RWPE1 (cell line): ENCODE measurements at regions not wholly inside any gene's neighbourhood (a gene's known extent, or its start where the extent isn't known, plus 50 kb on each side); places are given as distances from the start of the nearest gene placed in this dataset.

Experiments
- CTCF ChIA-PET: fragments of 350-600 bp; sonication (Branson Sonifier 250); formaldehyde crosslinking; extraction: SDS; loops from one replicate; lab custom pipeline; 2021; lab: Yijun Ruan, JAX
- POLR2A ChIA-PET: fragments of 400-600 bp; formaldehyde crosslinking; extraction: SDS; loops from one replicate; lab custom pipeline; 2020; ENCODE audit warnings: antibody characterized with exemption; ENCODE audit not compliant: low non-redundant PET; lab: Yijun Ruan, JAX
- DNase-seq: peaks from one replicate; pipeline ENCODE4 v3.0.0; 2012; ENCODE audit warnings: low spot score
- H3K27ac ChIP-seq: fragments of 450-650 bp; 2 replicates; pipeline ENCODE4 v1.5.1; 2017
- TF ChIP-seq, protein P1 (sequence below): fragments of 450-650 bp; conservative IDR thresholded peaks from 2 replicates; pipeline ENCODE4 v1.5.1; 2017; ENCODE audit warnings: low read depth, mild to moderate bottlenecking

DNA sequence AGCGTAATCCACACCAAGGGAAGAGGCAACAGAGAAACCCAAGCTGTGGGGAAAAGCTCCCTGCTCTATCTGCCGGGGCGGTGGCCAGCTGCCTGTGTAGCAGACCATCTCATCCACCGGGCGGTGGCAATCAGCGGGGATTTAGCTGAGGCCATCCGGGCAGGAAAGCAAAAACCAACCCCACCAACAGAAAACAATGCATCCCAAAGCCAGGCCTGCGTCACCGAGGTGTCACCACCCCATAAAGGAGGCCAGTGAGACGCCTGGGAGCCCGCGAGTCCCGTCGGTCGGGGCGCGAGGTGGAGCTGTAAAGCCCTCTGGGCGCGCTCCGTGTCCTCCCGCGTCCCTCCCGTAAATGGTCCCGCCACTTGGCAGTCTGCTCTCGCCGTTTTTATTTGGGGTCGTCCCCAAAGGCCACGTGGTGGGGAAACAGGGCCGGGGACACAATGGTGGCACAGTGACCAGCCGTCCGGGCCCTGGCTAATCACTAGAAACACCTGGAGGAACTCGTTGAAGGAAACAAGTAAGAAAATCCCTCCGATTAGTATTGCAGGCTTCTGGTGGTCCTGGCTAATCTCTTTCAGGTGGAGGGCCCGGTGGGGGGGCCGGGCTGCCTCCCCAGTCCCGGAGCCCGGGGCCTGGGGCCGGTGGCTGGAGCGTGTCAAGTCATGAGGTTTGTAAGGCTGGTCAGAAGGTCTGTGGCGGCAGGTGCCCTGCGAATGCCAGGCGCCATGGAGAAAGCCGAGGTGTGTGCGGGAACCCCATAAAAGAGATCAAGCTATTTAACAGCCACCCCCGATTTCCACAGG is 94.7 kb upstream of the GSC start:
- DNase-seq: no peak
- no peak overlapping the region for H3K27ac ChIP-seq
- ChIA-PET POLR2A (interaction anchor here (0.5 kb wide), 1 partner anchor 53 kb away, joined by 3 read pairs; no protein-coding TSS in a partner anchor), CTCF (no interaction called here)
- TF ChIP-seq, protein P1, sequence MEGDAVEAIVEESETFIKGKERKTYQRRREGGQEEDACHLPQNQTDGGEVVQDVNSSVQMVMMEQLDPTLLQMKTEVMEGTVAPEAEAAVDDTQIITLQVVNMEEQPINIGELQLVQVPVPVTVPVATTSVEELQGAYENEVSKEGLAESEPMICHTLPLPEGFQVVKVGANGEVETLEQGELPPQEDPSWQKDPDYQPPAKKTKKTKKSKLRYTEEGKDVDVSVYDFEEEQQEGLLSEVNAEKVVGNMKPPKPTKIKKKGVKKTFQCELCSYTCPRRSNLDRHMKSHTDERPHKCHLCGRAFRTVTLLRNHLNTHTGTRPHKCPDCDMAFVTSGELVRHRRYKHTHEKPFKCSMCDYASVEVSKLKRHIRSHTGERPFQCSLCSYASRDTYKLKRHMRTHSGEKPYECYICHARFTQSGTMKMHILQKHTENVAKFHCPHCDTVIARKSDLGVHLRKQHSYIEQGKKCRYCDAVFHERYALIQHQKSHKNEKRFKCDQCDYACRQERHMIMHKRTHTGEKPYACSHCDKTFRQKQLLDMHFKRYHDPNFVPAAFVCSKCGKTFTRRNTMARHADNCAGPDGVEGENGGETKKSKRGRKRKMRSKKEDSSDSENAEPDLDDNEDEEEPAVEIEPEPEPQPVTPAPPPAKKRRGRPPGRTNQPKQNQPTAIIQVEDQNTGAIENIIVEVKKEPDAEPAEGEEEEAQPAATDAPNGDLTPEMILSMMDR: no peak

DNA sequence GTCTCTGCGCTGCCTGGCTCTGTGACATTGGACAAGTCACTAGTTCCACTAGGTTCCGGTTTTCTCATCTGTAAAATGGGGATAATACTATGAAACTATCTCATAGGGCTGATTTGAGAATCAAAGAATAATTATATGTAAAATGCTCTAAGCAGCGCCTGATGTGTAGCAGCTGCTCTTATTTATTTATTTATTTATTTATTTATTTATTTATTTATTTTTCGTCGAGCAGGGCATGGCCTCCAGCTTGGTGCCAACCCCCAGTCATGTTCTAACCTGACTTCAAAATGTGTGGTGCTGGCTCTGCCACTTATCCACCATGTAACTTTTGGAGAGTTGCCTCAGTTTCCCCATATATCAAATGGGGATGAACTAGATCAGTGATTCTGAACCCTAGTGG is 93.5 kb upstream of the GSC start:
- H3K27ac ChIP-seq: no peak overlapping the region
- POLR2A ChIA-PET: no interaction called here
- TF ChIP-seq, protein P1: no peak
- DNase-seq: no peak
- CTCF ChIA-PET: no interaction called here

GRCh38 chr14:94857950-94858349 is 88.0 kb upstream of the GSC start:
- TF ChIP-seq, protein P1: no peak
- CTCF ChIA-PET: no interaction called here

DNA sequence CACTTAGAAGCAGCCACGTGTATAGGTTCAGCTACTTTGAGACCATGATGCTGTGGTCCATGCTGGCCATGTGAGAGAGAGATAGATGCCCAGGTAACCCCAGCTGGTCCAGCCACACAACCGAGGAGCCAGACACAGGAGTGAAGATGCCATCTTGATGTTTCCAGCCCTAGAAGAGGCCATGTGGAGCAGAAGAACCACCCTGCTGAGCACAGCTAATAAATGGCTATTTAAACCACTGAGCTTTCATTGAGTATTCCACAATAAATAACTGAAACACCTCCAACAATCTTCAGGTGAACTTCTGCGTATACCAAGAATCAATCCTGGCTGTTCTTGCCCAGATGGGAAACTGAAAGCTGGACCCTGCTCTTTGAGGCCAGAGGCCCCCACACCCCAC is 84.0 kb upstream of the GSC start:
- no peak for DNase-seq
- POLR2A ChIA-PET: no interaction called here
- H3K27ac ChIP-seq: no peak overlapping the region
- TF ChIP-seq, protein P1: no peak
- CTCF ChIA-PET: no interaction called here

More at GRCh38 chr14:94857950-94858349, 88.0 kb upstream of the GSC start:
- no peak for DNase-seq
- POLR2A ChIA-PET: no interaction called here
- no peak overlapping the region for H3K27ac ChIP-seq

DNA sequence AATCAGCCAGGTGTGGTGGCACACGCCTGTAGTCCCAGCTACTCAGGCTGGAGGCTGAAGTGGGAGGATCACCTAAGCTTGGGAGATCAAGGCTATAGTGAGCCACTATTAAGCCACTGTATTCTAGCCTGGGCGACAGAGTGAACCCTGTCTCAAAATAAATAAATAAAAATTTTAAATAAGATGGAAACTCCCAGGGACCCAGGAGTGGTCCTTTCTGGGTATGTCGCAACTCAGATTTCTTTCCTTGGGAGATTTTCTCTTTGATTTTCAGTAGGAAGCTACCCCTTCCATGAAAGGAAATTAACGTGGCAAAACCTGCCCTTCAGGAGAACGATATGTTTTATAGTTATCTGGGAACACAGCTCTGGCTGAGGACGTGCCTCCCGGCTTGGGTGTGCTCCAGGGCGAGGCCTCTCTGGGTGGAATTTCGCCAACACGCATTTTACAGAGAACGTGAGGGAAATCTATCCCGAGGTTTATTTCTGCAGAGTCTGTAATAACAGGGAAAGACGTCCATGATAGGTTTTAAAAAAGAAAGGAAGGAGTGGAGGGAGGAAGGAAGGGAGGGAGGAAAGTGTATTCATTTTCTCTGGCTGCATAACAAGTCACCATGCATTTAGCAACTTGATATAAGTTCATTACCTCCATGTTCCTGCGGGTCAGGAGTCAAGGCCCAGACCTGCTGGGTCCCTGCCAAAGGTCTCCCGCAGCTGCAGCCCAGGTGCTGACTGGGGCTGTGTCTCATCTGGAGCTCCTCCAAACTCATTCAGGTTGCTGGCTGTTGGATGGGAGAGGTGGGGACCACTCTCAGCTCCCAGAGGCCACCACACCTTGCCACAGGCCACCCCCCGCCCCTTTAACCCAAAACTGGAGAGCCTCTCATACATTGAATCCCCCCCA is 80.6 kb upstream of the GSC start:
- peak overlapping the region; percentile 87 for H3K27ac ChIP-seq
- ChIA-PET POLR2A (no interaction called here), CTCF (no interaction called here)
- TF ChIP-seq, protein P1: no peak
- peak; percentile 28 for DNase-seq

DNA sequence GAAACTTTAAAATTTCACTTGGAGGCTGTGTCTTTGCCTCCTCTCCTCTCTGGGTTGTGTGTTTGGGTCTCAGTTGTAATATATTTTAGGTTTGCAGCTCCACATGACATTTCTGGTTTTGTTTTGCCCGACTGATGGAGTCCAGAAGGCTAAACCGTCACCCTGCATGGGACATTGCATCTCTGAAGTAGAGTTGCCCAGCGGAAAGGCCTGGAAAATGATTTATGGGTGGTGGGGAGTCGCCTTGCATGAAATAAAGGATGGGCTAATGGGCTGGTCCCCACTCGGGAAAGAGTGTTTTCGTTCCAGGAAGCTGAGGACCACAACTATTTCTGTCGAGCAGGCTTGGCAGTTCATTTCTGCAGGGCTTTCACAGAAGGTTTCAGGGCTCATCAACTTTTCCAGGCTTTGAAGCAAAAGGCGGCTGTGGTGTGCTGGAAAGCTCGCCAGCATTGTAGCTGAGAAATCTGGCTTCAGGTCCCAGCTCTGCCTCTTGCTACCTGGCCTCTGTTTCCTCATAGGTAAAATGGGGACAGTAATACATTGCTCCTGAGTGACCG is 74.8 kb upstream of the GSC start:
- TF ChIP-seq, protein P1: no peak
- POLR2A ChIA-PET: no interaction called here
- CTCF ChIA-PET: no interaction called here
- H3K27ac ChIP-seq: no peak overlapping the region
- no peak for DNase-seq
